ENCODE measurements at regions not wholly inside any gene's neighbourhood (a gene's known extent, or its start where the extent isn't known, plus 50 kb on each side); places are given as distances from the start of the nearest gene placed in this dataset.

- TF ChIP-seq CTCF (IDR thresholded peaks at IDR 0.05 in 2 of 3, conservative IDR thresholded peaks at IDR 0.05 in 1 of 3; ENCODE audit: borderline replicate concordance in 1 of 3, insufficient read depth in 1 of 3, low read depth in 2 of 3, low read length in 2 of 3) (no peak), TCF7L2 (IDR thresholded peaks at IDR 0.05; ENCODE audit: borderline replicate concordance, extremely low read depth, insufficient read depth, insufficient read length) (no peak), MAX (IDR thresholded peaks at IDR 0.05) (no peak)
Observed at GRCh38 chr21:32975811-32976431, 49.8 kb upstream of the OLIG2 start.

Data from HCT116 (cell line).